ENCODE measurements at regions not wholly inside any gene's neighbourhood (a gene's known extent, or its start where the extent isn't known, plus 50 kb on each side); places are given as distances from the start of the nearest gene placed in this dataset.

GRCh38 chr19:34023381-34023780 lies 148.9 kb upstream of the LSM14A start:
- Histone ChIP-seq H3K9me3 (ENCODE audit: control insufficient read depth, insufficient read depth, low read length) (no peaks in the 10 kb centered on the region), H3K27ac (ENCODE audit: low read depth, low read length) (no peak overlapping the region), H3K9me2 (replicated peaks; ENCODE audit: control insufficient read depth, low read length) (no peaks in the 10 kb centered on the region), H3K4me3 (ENCODE audit: low read length) (no peak overlapping the region), H3K4me1 (ENCODE audit: control insufficient read depth, low read length) (no peaks in the 10 kb centered on the region), H4K20me1 (ENCODE audit: control insufficient read depth, insufficient read depth, low read depth, low read length) (no peaks in the 10 kb centered on the region), H3F3A (ENCODE audit: control insufficient read depth, insufficient read depth) (no peaks in the 10 kb centered on the region), H3K27me3 (ENCODE audit: control insufficient read depth, low read length) (0 out of 2 replicates have a peak, but pooled peaks cover 3% of the 10 kb centered on the region), H3K4me2 (ENCODE audit: low read length) (no peak overlapping the region), H3K36me3 (ENCODE audit: control insufficient read depth, low read length) (no peaks in the 10 kb centered on the region), H3K79me2 (ENCODE audit: control insufficient read depth, low read length) (no peaks in the 10 kb centered on the region)
- no peak for TF ChIP-seq EZH2phosphoT487 (IDR thresholded peaks at IDR 0.05; ENCODE audit: borderline replicate concordance, low read length)
- TF ChIP-seq CTCF (IDR thresholded peaks at IDR 0.05; ENCODE audit: low read depth, low read length, poor library complexity, severe bottlenecking) = no peak

- Histone ChIP-seq H3K4me2 (ENCODE audit: low read length) (no peak overlapping the region), H3F3A (ENCODE audit: control insufficient read depth, insufficient read depth) (no peaks in the 10 kb centered on the region), H3K9me3 (ENCODE audit: control insufficient read depth, insufficient read depth, low read length) (no peaks in the 10 kb centered on the region), H3K27ac (ENCODE audit: low read depth, low read length) (no peak overlapping the region), H3K4me3 (ENCODE audit: low read length) (no peak overlapping the region), H3K79me2 (ENCODE audit: control insufficient read depth, low read length) (no peaks in the 10 kb centered on the region), H3K27me3 (ENCODE audit: control insufficient read depth, low read length) (no peaks in the 10 kb centered on the region), H3K4me1 (ENCODE audit: control insufficient read depth, low read length) (no peaks in the 10 kb centered on the region), H3K36me3 (ENCODE audit: control insufficient read depth, low read length) (no peaks in the 10 kb centered on the region), H4K20me1 (ENCODE audit: control insufficient read depth, insufficient read depth, low read depth, low read length) (no peaks in the 10 kb centered on the region), H3K9me2 (replicated peaks; ENCODE audit: control insufficient read depth, low read length) (no peaks in the 10 kb centered on the region)
- TF ChIP-seq CTCF (IDR thresholded peaks at IDR 0.05; ENCODE audit: low read depth, low read length, poor library complexity, severe bottlenecking) (no peak), EZH2phosphoT487 (IDR thresholded peaks at IDR 0.05; ENCODE audit: borderline replicate concordance, low read length) (no peak)
These were observed 138.4 kb upstream of the LSM14A start for GRCh38 chr19:34033880-34034279.

GRCh38 chr19:34034318-34034846 lies 137.9 kb upstream of the LSM14A start:
- Histone ChIP-seq H4K20me1 (ENCODE audit: control insufficient read depth, insufficient read depth, low read depth, low read length) (no peaks in the 10 kb centered on the region), H3K4me3 (ENCODE audit: low read length) (no peak overlapping the region), H3K79me2 (ENCODE audit: control insufficient read depth, low read length) (no peaks in the 10 kb centered on the region), H3K4me2 (ENCODE audit: low read length) (no peak overlapping the region), H3F3A (ENCODE audit: control insufficient read depth, insufficient read depth) (no peaks in the 10 kb centered on the region), H3K9me3 (ENCODE audit: control insufficient read depth, insufficient read depth, low read length) (no peaks in the 10 kb centered on the region), H3K27ac (ENCODE audit: low read depth, low read length) (no peak overlapping the region), H3K27me3 (ENCODE audit: control insufficient read depth, low read length) (no peaks in the 10 kb centered on the region), H3K4me1 (ENCODE audit: control insufficient read depth, low read length) (no peaks in the 10 kb centered on the region), H3K9me2 (replicated peaks; ENCODE audit: control insufficient read depth, low read length) (no peaks in the 10 kb centered on the region), H3K36me3 (ENCODE audit: control insufficient read depth, low read length) (no peaks in the 10 kb centered on the region)
- TF ChIP-seq CTCF (IDR thresholded peaks at IDR 0.05; ENCODE audit: low read depth, low read length, poor library complexity, severe bottlenecking) (no peak), EZH2phosphoT487 (IDR thresholded peaks at IDR 0.05; ENCODE audit: borderline replicate concordance, low read length) (no peak)
